PFSK-1 (cell line): ENCODE measurements at regions not wholly inside any gene's neighbourhood (a gene's known extent, or its start where the extent isn't known, plus 50 kb on each side); places are given as distances from the start of the nearest gene placed in this dataset.

ENCODE experiments used
- FOXP2 ChIP-seq: optimal IDR thresholded peaks from 2 replicates; pipeline ENCODE3; 2011; ENCODE audit warnings: borderline replicate concordance, control low read depth, inconsistent platforms; ENCODE audit not compliant: insufficient read depth; ENCODE audit errors: extremely low read length, extremely low read depth
- POLR2AphosphoS5 ChIP-seq: IDR thresholded peaks from 2 replicates; pipeline ENCODE4 v1.6.1; 2012; ENCODE audit warnings: low read depth, mild to moderate bottlenecking, control low read depth, low read length, moderate library complexity
- TAF1 ChIP-seq: IDR thresholded peaks from 2 replicates; pipeline ENCODE4 v1.6.1; 2012; ENCODE audit warnings: low read length, control low read depth, borderline replicate concordance; ENCODE audit not compliant: insufficient read depth

DNA sequence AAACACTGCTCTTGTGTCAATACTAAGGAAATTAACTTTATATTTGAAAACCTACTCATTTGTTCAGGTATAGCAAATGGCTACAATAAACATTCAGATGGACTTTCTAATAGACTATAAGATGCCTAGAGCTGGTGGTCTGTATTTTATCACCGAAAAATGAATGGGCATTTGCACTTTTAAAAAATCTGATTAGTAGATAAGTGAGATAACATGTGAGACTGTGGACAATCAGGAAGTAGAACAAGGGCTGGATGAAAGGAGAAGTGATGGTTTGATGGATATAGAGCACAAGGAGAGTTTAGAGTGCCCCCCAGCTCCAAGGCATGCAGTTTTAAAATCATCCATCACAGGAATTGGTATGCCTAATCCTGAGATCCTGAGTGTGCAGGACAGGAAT, 308.4 kb upstream of the RARB start:
- no peak for TF ChIP-seq FOXP2
- TF ChIP-seq POLR2AphosphoS5 = no peak
- no peak for TF ChIP-seq TAF1
